Stomach (tissue), 4 donors: ENCODE measurements at regions not wholly inside any gene's neighbourhood (a gene's known extent, or its start where the extent isn't known, plus 50 kb on each side); places are given as distances from the start of the nearest gene placed in this dataset.

ENCODE experiments used
- CTCF ChIP-seq, 7 experiments: fragments of 450-650 bp in 4 of 7; fragments of 200-600 bp in 3 of 7; sonication (generic) in 3 of 7; IDR thresholded peaks; one replicate each; pipeline ENCODE4 v1.5.1; 2016 to 2019; ENCODE audit warnings: antibody characterized with exemption in 7 of 7, control low read depth in 2 of 7, mild to moderate bottlenecking in 1 of 7
- EP300 ChIP-seq: sonication (generic); formaldehyde crosslinking; IDR thresholded peaks from one replicate; pipeline ENCODE4 v1.6.1; 2017; ENCODE audit warnings: antibody characterized with exemption

- no peak for TF ChIP-seq EP300
- no peak for TF ChIP-seq CTCF (IDR thresholded peaks at IDR 0.05)
Measured at GRCh38 chr11:110951037-110951949, 239.1 kb upstream of the ARHGAP20 start.
